CD1c-positive myeloid dendritic cell (primary cell): ENCODE measurements at regions not wholly inside any gene's neighbourhood (a gene's known extent, or its start where the extent isn't known, plus 50 kb on each side); places are given as distances from the start of the nearest gene placed in this dataset.
"Not testable (repeated sequence)": the region's sequence is repeated elsewhere in the genome, so short reads cannot be mapped to it uniquely, and the experiment has no call there.

ENCODE experiments used
- DNase-seq: peaks from one replicate; pipeline ENCODE4 v3.0.0-alpha.2; 2016; ENCODE audit errors: extremely low spot score

- DNase-seq, result no peak
Measured at GRCh38 chr5:166285361-166285760, 2006.1 kb upstream of the WWC1 start.

GRCh38 chr5:166286832-166287231 is 2004.6 kb upstream of the WWC1 start:
- DNase-seq, result no peak

GRCh38 chr5:166287866-166288265 is 2003.6 kb upstream of the WWC1 start:
- DNase-seq, result no peak

- not testable (repeated sequence) for DNase-seq
Measured at GRCh38 chr5:166291800-166292199, 1999.6 kb upstream of the WWC1 start.

DNA sequence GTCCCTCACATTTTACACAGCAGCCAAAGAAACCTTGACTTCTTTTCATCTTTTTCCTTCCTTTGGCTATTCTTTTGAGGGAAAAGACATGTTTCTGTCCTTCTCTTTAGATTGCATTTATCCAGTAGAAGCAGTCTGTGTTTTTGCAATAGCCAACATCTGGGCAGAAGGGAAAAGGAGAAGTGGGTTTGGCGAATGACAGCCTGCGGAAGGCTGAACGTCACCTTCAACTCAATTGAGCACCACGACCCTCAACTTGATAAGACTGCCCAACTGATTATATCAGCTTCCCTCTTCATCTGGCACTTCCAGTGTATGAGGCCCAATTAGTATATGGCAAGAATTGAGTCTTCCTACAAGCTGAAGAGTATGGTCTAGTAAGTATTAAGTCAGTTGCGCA is 1997.6 kb upstream of the WWC1 start:
- DNase-seq, result no peak

DNA sequence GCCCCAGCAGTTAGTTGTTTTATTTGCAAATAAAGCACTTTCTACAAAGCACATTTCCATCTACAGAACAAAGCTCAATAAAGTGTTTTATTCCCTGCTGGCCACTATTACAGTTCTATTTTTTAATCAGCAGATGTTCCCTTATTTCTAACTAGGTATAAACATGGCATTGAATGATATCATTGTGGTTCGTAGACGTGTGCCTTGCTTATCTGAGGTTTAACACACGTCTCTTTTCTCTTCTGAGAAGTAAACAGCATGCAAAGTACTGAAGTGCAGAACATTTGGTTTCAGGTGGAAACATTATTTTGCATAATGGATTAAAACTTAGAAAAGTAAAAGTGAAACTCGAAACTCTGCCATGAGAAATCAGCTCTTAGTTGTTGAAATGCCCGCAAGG is 1989.3 kb upstream of the WWC1 start:
- no peak for DNase-seq

GRCh38 chr5:166317425-166317824 is 1974.0 kb upstream of the WWC1 start:
- no peak for DNase-seq

- DNase-seq, result no peak
Measured at GRCh38 chr5:166320920-166321480, 1970.4 kb upstream of the WWC1 start.

DNA sequence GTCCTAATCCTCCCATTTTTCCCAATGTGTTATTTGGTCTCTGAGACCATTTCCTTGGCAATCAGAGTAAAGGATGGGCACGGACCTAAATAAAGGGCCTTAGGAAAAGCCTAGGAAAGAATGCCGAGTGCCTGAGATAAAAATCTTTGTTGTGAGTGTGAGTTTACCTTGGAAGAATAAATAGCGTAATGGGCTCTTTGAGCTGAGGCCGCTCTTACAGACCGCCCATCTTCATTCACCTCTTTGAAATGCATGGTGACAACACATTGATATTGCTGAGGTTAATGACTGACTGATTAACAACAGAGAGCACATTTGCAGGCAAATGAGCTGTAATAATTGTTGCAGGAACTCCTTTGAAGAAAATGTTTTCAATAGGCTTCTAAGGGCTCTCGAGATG is 1967.1 kb upstream of the WWC1 start:
- no peak for DNase-seq

GRCh38 chr5:166329149-166329800 is 1962.2 kb upstream of the WWC1 start:
- DNase-seq, result no peak

- DNase-seq, result no peak
Measured at GRCh38 chr5:166330036-166330435, 1961.4 kb upstream of the WWC1 start.

- DNase-seq, result no peak
Measured at GRCh38 chr5:166331521-166331920, 1959.9 kb upstream of the WWC1 start.

- DNase-seq, result no peak
Measured at GRCh38 chr5:166338801-166339200, 1952.6 kb upstream of the WWC1 start.

- no peak for DNase-seq
Measured at GRCh38 chr5:166340039-166340438, 1951.4 kb upstream of the WWC1 start.

GRCh38 chr5:166341740-166342337 is 1949.6 kb upstream of the WWC1 start:
- no peak for DNase-seq

DNA sequence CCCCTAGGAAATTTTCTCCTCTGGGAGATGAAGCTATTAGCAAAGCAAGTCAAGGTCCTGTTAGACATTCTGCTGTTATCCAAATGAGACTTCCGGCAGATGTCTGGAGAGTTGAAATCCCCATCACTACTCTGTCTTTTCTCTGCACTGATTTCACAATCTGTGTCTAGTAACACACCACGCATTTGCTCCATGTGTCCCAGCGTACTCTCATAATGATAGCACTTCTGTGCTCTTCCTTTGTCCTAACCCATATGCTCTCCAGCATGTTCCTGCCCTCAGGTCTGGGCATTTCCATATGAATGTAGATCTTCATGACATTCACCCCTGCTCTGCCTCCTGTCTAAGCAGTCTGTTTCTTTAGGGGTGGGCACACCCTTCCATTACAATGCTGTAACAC is 1949.0 kb upstream of the WWC1 start:
- DNase-seq, result no peak

DNA sequence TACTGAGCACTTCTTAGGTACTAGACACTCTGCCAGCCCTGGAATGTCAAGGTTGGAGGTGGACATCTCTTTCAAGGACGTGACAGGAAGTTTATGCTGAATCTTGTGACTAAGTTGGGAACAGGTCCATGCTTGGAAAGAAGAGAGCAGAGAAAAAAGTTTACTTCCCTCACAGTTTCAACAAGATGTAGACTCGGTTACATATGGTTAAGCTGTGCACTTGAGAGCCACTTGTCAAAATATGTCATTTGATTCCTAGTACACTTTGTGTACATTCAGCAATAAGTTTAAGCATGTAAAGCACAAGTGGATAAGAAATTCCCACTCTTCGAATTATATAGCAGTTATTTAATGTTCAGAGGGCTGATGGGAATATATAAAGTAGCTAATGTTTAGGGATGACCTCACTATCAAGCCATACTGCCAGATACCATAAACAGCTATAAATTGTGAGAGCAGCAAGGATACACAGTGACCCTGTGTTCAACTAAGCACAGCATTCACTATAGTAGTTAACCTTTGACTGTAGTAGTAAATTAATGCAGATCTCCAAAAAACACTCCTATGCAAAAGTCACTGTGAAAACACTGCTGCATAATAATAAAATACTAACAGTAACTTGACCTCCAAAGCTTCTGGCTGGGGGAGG is 1944.6 kb upstream of the WWC1 start:
- no peak for DNase-seq

GRCh38 chr5:166349046-166349445 is 1942.4 kb upstream of the WWC1 start:
- no peak for DNase-seq

DNA sequence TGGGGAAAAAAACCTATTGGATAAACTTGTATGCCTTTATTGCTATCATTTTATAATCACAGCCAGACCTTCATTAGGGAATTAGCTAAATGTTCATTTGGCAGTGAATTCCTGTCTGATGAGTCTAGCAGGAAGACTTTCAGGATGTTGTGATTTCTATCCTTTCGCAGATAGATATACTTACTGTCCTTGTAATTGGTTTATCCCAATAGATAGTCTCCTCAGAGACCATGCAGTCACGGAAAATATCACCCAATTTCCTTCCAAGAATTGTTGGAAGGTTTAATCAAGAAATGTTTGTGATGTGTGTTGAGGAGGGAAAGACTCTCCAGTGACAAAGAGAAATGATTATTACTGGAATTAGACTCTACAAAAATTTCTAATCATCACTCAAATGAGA is 1937.9 kb upstream of the WWC1 start:
- no peak for DNase-seq

DNA sequence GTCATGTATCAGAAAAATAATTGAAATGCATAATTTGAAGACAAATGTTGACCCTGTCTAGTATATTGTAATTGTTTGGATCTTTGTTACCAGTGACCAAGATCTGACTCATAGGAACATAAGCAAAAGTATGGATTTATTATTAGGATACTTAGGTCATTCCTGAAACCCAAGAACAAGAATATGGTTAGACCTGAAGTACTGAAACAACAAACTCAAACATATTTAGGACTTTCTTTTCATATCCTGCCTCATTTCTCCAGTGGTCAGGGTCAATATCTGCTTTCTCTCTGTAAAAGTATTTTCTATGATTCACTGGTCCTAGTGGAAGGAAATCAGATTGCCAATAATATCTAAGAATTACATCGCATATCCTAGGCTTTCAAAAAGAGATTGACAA is 1937.1 kb upstream of the WWC1 start:
- DNase-seq, result no peak

GRCh38 chr5:166356096-166356495 is 1935.3 kb upstream of the WWC1 start:
- DNase-seq, result no peak

DNA sequence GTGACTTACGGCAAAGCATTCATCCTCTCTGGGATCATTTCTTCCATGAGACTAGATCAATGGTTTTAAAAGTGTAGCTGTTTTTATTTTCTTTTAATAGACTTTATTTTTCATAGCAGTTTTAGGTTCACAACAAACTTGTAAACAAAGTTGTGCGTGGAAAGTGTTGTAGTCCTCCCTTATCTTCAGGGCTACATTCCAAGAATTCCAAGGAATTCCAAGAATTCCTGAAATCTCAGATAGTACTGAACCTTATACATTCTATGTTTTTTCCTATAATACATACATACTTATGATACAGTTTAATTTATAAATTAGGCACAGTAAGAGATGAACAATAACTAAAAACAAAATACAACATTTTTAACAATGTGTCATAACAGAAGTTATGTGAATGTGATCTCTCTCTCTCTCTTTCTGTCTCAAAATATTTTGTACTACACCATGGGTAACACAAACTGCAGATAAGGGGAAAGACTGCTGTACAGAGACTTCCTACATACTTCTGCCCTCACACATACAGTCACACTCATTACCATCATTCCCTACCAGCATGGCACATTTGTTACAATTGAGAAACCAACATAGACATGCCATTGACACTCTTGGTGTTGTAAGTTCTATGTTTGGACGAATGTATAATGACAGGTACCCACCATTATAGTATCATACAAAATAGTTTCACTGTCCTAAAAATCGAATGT is 1933.2 kb upstream of the WWC1 start:
- DNase-seq, result no peak
